GM21737 (cell line): ENCODE measurements at regions not wholly inside any gene's neighbourhood (a gene's known extent, or its start where the extent isn't known, plus 50 kb on each side); places are given as distances from the start of the nearest gene placed in this dataset.

Experiments used
- ATAC-seq: cut with Tn5 transposase; IDR thresholded peaks from one replicate; pipeline ENCODE4 v1.9.1; 2021; ENCODE audit warnings: mild to moderate bottlenecking, moderate library complexity; ENCODE audit not compliant: unreplicated experiment

DNA sequence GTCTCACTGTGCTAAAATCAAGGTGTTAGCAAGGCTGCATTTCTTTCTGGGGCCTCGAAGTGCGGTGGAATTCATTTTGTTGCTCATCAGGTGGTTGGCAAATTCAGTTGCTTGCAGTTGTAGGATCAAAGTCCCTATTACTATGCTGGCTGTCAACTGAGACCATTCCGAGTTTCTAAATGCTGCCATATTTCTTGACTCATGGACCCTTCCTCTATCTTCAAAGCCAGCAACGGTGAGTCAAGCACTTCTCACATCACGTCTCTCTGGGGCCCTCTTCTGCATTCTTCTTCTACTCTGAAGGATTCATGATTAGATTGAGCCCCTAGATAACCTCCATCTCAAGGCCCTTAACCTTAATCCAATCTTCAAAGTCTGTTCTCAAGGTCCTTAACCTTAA is 619.7 kb downstream of the HACE1 start:
- ATAC-seq, result no peak

DNA sequence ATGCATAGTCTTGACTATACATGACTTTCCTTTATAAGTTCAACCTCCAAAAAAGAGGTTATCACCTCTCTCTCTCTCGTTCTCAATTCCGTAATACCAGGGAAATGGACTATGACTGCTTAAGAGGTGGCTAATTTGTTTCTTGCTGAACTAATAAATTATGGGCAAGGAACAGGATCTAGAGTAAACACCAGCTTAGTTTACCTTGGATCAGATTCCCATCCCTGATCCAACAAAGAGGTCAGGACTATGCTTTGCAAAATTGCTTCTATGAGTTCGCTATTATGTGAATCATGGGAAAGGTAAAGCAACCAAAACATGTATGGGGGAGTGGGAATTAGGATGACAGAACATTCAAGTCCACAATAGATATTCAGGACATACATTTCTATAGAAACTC is 630.7 kb downstream of the HACE1 start:
- no peak for ATAC-seq

DNA sequence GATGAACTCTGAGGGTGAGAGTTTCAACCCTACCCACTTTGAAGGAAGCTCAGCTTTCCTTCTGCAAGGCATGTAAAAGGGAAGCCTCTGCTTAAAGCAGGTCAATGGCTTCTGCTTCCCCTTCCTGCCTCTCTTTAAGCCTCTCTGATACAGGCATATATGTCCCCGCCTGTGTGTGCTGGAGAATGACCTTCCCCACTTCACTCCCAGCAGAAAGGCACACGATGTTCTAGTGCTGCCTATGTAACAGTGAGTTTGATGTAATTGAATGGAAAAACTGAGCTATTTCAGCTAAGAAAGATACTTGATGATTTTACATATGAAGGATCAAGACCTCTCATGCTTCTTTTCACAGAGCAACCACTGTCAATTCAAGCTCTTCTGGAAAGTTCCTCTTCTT is 632.2 kb downstream of the HACE1 start:
- ATAC-seq, result no peak

DNA sequence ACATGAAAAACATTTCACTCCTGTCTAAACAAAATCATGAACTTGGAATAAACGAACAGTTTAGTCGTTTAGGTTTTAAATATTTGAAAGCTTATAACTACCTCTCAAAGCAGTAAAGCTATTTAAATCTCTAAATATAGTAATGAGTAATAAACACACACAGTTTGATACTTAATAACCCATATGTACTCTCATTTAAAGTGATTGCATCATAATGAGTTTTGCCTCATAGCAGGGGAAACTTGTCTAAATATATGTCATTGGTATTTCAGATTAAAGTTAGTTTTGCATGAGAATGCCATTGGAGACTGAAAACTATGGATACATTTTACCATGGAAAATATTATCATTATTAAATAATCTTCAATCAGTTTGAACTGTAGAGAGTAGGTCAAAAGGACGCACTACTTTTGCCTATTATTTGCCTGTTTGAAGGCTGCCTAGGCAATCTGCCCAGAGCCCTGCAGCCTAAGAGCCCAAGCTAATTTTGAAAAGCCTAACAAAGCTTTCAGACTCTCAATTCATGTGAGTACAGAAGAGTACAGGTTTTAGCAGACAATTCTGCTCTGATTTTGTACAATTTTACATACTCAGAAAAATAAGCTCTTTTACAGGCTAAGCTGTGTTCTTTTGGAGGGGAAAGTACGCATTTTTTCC is 632.8 kb downstream of the HACE1 start:
- no peak for ATAC-seq

DNA sequence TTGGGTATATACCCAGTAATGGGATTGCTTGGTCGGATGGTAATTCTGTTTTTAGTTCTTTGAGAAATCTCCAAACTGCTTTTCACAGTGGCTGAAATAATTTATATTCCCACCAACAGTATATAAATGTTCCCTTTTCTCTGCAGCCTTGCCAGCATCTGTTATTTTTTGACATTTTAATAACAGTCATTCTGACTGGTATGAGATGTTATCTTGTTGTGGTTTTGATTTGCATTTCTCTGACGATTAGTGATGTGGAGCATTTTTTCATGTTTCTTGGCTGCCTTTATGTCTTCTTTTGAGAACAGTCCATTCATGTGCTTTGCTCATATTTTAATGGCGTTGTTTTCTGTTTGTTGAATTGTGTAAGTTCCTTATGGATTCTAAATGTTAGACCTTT is 641.6 kb downstream of the HACE1 start:
- ATAC-seq, result no peak

DNA sequence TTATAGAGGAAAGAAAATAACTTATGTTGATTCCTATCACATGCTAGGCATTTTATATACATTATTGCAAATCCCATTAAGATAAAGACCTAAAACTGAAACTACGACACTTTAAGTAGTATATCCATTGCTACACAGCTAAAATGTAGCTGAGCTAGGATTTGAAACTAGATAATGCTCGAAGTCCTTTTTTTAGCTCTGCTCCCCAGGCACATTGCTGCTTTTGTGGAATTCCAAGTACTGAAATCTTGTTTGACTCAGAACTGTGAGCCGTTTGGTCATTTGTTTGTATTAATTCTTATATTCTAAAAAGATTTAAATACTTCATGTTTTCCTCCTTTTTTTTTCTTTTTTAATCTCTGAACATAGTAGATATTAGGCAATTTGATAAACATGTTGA is 644.8 kb downstream of the HACE1 start:
- no peak for ATAC-seq

DNA sequence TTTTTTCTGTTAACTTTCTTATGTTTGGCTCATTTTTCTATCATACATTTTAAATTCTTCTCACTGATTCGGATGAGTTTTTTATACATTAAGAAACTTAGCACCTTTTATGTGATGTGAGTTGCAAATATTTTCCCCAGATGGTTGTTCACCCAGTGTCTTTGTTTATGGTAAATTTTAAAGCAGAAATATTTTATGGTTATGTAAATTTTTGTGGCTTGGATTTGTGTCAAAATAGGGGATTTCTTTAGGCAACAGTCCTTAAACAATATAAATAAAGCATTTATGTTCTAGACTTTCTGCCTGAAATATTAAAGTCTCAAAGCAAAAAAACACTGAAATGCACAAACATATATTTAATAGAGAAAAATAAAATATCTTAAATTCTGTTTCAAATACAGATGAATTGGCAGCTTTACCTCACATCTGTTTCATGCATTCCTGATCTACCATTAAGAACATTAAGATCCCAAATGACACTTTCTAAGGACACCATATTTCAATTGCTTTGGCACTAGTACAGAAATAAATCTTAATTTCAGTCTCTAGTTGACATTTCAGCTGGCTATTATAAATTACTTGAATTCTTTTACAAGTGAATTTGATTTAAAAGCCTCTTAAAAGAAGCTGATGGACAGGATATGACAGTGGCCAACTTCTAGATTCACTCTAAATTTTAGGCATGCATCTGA is 646.6 kb downstream of the HACE1 start:
- no peak for ATAC-seq

DNA sequence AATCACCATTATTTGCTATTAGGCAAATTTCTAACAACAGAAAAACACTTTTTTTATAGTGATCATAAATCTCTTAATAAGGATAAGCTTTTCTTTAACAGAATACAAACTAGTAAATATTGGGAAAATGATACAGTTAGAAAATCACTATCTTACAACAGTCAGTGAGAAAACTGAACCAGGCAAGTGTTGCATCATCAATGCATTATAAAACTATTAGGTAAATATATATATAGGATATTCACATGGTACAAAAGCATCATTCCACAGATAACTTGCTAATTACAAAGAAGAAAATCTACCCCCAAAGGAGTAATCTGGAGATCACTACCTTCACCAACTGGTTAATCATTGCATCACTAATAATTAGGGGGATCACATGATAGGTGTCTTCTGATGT is 652.1 kb downstream of the HACE1 start:
- no peak for ATAC-seq

DNA sequence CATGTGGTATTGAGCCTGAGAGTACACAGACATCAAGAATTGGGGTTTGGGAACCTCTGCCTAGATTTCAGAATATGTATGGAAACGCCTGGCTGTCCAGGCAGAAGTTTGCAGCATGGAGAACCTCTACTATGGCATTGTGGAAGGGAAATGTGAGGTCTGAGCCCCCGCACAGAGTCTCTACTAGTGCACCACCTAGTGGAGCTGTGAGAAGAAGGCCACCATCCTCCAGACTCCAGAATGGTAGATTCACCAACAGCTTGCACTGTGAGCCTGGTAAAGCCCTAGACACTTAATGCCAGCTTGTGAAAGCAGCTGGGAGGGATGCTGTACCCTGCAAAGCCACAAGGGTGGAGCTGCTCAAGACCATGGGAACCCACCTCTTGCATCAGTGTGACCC is 658.2 kb downstream of the HACE1 start:
- ATAC-seq, result no peak

DNA sequence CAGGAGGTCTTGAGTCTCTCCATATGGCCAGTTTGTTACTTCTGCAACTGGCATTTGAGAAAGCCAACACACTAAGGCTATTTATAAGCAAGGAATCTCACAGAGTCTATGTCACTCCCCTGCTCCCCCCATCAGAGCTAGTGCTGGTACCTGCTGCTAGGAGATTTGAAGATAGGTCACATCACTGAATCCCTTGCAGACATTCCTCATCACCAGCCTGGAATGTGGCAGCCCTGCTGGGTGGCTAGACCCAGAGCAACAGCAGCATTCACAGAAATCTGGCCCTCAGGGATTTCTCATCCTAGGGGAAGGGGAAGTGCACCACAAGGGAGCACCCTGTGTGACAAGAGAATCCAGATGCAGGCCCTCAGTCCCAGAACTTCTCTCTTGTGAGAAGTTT is 672.1 kb downstream of the HACE1 start:
- ATAC-seq, result no peak

DNA sequence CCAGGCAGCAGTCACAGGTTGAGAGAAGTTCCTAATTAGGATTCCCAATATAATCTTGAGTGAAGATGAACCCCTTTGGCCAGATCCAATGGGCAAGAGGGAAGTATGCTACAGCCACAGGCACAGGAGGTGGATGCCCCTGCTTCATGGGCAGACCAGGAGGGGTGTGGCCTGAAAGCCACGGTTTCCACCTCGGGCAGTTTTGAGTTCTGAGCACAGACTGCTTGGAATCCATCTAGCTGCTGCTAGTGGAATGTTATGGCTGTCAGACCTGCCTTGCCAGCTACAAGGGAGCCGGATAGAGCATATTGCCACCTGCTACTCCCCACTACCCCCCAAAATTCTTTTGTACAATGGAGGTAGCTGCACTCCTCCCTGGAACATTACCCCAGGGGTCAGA is 672.9 kb downstream of the HACE1 start:
- no peak for ATAC-seq

DNA sequence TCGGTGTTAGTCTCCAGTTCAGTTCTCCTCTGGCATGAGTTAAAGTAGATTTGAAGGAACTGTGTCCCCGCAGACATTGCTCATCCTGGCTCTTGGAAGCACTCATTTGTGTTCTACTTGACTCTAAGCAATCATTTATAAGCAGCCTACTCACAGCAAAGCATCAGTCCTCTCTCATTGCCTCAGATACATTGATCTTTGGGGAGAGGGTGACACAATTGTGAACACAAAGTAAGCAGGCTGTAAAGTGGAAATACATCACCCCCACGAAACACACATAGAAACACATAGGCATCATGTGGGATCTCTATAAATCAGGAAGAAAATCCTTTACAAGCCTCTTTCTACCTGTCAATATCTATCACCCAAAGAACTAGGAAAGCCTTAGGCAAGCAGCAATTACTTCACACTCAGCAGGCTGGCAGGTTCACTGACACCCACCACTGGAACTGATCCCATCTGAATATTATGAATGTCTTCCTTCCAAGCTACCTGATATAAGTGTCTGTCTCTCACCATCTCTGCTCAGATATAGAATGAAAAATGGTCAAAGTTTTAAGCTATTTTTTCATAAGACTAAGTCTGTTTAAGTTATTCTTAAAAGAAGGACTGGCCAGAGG is 675.8 kb downstream of the HACE1 start:
- no peak for ATAC-seq

DNA sequence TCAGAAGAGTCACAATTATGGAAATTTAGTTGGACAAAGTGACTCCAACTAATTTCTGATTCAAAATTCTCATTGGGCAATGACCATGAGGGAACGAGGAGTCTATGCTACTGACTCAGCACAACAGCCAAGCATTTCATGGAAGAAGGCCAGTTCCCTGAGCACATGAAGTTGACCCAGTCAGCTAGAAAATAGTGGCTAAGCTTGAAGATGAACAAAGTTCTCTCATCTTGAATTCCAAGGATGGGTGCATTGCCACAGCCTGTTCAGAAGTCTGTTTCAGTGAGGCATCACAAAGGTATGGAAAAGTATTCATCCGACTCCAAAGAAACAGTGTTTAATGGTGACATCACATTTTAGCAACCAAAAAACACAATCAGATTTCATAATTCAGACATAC is 676.9 kb downstream of the HACE1 start:
- no peak for ATAC-seq

DNA sequence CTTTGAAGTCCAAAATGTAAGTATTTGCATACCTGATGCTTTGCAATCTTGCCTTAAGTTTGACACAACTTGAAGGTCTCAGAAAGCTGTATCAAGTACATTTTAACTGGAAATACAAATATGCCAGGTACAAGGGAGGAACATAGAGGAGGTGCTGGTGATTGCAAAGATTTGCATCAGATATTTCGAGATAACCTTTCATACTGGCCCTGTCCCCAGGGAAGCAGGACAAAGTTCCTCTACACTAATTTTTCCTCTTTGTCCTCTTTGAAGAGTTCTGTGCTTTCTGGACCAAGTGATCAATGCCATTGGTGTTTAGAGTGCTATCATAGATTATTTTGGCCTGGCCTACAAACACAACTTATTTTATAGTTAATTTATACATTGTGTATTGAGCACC is 686.1 kb downstream of the HACE1 start:
- ATAC-seq, result no peak

DNA sequence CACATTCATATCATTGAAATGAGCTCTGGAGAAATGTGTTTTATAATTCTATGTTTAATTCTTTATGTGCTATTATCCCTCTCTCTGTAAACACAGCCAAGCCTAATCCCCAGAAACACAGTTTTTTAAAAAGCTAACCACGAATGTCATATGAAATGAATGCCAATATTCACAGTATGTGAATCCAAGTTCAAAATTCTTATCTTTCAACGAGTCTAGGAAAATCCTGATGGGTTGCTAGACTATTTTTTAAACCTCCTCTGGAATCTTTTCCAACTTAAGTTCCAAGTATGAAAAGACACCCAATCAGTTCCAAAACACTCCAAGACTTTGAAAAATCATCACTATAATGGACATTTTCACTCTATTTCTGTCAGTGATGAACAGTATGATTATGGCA is 689.3 kb downstream of the HACE1 start:
- ATAC-seq, result no peak

DNA sequence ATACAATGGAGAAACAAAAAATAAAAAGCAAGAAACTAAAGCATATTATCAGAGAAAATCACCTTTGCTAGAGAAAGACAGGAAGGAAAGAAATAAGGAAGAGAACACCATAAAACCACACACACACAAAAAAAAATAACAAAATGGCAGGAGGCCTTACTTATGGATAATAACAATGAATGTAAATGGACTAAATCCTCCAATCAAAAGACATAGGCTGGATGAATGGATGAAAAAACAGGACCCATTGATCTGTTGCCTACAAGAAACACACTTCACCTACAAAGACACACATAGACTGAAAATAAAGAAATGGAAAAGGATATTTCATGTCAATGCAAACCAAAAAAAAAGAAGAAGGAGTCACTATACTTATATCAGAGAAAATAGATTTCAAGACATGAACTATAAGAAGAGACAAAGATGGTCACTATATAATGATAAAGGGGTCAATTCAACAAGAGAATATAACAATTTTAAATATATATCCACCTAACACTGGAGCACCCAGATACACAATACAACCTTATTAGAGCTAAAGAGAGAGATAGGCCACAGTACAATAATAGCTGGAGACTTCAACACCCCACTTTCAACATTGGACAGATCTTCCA is 693.6 kb downstream of the HACE1 start:
- no peak for ATAC-seq

DNA sequence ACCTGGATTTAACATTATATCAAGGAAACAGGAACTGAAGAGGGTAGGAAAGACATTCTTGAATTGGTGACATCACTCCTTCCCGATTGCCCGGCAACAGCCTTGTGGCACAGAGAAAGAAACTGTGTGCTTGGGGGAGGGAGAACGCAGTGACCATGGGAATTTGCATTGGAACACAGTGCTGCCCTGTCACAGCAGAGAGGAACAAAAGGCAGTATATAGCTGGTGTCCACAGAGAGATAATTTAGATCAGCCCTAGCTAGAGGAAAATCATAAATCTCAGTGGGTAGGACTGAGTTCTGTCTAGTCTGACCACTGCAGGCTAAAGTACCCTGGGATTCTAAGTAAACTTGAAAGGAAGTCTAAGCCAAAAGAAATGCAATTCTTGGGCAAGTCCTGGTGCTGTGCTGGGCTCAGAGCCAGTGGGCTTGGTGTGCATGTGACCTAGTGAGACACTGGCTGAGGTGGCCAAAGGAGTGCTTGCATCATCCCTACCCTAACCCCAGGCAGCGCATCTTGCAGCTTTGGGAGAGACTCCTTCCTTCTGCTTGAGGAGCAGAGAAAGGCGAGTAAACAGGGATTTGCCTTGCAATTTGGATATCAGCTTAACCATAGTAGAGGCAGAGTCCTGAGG is 697.6 kb downstream of the HACE1 start:
- ATAC-seq, result no peak

DNA sequence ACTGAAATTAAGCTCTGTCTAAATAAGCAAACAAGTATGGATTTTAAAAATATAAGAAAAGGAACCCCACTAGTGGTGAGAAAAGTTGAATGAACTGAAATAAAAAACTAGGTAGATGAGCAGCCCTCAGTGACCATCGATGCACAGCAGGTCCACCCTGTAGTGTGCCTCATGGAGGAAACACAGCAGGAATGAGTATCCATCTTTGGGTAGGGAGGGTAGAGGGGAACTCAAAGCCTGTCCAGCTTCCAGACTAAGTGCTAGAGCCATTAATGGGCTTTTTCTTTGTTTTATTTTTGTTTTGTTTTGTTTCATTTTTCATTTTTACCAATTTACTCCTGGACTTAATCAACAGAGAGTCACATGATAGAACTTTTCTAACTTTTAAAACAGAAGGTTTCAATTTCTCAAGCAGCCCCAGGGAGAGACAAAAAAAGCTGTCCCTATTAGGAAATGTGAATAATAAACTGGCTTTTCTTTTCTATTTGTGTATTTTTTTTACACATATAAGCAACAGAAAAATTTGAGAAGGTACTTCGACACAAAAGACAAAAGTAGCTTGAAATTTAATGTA is 700.6 kb downstream of the HACE1 start:
- ATAC-seq, result no peak

DNA sequence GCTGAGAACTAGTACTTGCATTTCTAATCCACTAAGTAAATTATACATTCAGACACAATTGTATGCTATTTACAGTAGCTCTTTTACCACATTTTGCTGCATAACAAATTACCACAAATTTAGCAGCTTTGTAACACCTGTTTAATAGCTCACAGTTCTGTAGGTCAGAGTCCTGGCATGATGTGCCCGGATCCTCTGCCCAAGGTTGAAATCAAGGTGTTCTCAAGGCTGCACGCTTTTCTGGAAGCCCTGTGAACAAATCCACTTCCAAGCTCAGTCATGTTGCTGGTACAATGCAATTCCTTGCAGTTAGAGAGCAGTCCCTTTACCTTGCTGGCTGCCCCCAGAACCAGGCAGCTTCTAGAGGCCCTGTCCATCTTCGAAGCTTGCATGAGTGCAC is 716.0 kb downstream of the HACE1 start:
- ATAC-seq, result no peak

DNA sequence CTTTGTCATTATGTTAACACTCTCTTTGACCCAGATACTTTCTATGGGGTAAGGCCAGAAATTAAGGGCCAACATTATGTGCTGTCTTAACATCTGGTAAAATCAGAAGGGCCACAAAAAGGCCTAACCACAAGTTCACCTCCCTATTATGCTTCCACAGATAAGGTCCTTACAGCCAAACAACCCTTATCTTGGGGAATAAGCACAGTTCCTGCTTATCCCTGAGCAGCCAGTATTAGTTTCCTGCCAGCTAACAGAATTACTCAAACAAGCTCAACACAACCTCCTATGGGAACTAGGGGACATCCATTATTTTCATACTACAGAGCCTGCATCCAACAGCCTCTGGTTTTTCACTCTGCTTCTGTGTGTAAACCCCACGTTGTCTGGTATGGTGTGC is 724.8 kb downstream of the HACE1 start:
- no peak for ATAC-seq

DNA sequence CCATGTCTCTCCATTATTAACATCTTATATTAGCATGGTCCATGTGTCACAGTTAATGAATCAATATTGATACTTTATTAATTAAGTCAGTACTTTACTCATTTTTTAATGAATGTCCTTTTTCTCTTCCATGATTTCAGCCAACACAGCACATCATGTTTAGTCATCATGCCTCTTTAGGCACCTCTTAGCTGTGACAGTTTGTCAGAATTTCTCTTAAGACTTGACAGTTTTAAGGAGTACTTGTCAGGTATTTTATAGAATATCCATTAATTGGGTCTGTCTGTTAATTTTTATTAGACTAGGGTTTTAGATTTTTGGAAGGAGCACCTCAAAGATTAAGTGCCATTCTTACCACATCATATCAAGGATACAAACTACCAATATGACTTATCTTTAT is 729.4 kb downstream of the HACE1 start:
- ATAC-seq, result no peak
